GM18868 (cell line): ENCODE measurements at regions not wholly inside any gene's neighbourhood (a gene's known extent, or its start where the extent isn't known, plus 50 kb on each side); places are given as distances from the start of the nearest gene placed in this dataset.
A peak's percentile ranks its signal among the peaks of the same experiment; 100 is the strongest.

ENCODE experiments used
- ATAC-seq: cut with Tn5 transposase; IDR thresholded peaks from one replicate; pipeline ENCODE4 v1.9.1; 2021; ENCODE audit warnings: mild to moderate bottlenecking, moderate library complexity; ENCODE audit not compliant: unreplicated experiment

DNA sequence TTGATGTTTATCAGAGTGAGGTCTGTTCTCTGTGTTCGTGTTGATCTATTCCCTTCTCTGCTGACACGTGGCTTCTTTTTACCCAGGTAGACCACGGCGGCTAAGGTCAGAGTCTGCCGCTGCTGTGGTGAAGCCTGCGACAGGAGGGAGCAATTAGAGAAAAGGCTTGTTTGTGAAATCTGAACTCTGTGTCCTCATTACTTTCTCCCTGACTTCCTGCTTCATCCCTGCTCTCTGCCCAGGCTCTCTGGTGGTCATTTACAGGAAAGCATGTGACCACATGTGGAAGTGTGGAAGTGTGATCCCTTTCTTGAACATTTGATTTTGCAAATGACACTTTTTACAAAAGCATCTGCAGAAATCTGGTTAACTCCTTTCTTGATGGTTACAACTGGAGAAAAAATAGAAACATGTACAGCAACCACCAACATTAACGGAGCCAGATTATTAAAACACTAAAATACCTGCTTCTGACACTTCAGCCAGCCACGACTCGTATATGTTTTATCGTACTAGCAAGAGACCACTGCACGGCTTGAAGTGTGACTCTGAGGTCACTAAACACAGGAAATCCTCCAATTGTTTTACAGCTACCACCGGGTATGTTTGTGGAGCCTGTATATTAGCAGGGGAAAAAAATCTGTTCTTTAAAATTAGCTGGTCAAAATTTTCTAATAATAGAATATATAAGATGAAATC, 388.6 kb upstream of the TMPO start:
- ATAC-seq = no peak

DNA sequence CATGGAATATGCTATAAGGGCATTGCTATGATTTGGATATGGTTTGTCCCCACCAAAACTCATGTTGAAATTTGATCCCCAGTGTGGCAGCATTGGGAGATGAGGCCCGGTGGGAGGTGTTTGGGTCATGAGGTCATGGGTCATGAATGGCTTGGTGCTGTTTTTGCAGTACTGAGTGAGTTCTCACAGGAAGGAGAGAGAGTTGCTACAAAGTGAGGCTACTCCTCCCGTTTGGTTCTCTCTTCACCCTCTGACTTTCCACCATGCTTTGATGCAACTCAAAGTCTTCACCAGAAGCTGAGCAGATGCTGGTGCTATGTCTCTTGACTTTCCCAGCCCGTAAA, 388.1 kb upstream of the TMPO start:
- ATAC-seq = no peak

DNA sequence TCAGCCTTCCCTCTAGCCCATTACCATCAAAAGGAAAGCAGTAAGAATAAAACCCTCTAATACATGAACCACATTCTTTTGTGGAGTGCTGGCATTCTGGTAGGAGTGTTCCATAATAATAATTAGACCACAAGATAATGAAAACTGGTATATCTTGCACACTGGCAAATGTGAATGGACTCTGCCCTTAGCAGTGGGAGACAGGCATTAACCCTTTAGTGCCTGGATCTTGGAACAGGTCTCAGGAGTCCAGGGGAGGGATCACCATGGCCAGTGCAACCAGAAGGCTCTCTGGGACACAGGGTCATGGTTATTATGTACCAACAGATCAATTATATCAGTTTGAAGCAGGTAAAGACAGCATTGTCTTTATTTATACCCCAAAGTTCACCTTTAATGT, 387.5 kb upstream of the TMPO start:
- no peak for ATAC-seq

DNA sequence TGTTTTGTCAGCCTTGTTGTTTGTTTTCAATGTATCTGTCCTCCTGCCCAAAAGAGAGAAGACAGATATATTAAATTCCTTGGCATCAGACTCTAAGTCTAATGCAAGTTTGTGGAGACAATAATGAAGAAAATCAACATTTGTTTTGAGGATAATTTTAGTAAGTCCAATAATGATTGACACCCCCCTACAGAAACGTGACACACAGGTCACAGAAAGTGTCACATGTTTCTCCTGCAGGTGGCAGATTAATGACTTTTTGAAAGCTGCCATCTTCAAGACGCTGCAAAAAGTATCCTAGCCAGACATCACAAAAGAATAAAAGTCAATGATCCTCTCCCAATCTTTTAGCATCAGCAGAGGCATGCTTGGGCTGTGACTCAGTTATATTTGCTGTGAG, 378.8 kb upstream of the TMPO start:
- no peak for ATAC-seq

DNA sequence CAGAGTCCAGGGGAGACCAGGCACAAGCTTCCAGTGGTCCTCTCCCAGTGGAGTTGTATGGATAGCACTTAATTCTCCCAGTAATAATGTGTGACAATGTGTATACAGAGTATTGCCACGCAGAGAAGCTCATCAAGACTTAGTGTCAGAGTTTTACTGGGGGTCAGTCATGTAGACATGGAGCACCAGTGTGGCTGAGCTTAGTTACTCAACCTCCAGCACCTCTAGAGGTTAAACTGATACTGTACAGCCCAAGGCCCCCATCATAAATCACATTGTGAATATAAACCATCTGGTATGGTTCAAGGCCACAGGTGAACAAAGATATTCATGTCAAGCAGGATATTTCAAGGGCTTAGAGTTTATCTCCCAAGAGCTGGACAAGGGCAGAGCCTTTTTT, 378.1 kb upstream of the TMPO start:
- ATAC-seq = no peak

DNA sequence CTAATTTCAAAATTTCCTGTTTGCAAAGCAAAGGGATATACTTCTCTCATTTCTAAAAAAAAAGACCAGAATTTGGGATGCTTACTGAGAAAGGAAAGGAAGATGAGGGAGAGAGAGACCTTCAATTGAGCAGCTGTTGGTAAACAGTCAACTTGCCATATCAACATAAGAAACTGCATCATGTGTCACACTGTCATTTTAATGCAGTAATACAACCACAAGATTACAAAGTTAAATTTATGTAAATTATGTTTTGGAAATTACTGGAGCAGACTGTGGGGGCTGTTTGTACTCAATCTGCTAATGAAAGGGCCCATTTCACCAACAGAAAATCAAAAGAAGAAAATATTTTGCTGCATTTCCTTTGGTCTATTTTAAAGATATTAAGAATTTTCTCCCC, 370.4 kb upstream of the TMPO start:
- no peak for ATAC-seq

DNA sequence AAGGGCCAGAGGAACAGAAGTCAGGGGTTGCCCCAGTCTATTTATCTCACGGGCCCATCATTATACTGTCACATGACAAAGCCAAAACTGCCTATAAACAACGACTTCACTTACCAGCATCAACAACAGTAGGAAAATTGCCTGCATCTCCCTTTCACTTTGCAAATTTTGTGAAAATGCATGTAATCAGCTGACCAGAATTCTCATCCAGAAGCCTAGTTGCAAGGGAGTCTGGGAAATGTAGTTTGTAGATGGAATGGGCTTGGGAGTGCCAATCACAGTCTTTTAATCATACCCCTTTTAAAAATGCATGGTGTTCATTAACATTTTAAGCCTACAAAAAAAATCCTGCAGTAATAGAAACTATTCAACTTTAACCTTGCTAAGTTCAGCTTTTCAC, 369.3 kb upstream of the TMPO start:
- no peak for ATAC-seq

DNA sequence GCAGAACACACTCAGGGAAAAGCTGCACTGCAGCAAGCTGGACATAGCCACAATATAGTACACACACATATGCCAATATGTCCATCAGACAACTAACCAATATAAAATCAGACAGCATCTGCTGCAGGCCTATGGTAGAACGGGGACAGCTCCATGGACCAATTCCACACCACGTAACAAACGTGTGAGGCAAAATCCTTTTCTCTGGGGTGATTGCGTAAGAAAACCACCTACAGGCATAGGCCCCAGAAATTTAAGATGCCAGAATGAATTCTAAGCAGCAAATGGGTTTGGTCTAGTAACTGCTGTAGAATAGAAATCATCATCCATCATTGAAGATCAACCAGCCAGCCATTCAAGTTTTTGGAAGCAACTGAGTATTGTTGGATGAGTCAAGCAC, 368.9 kb upstream of the TMPO start:
- no peak for ATAC-seq

DNA sequence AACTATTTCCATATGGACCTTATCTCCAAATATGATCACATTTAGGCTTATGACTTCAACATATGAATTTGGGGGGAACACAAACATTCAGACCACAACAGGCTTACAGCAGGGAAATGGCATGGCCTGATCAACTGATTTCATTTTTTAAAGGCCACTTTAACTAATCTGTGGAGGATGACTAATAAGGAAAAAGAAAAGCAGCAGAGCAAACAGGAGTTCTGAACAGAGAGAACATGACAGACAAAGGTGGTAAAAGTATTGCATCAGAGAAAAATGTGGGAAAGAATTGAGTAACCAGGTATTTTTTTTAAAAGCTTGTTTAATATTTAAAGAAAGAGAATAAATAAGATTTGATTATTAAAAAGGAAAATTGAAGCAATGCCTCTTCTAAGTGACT, 366.1 kb upstream of the TMPO start:
- ATAC-seq = peak; percentile 88

DNA sequence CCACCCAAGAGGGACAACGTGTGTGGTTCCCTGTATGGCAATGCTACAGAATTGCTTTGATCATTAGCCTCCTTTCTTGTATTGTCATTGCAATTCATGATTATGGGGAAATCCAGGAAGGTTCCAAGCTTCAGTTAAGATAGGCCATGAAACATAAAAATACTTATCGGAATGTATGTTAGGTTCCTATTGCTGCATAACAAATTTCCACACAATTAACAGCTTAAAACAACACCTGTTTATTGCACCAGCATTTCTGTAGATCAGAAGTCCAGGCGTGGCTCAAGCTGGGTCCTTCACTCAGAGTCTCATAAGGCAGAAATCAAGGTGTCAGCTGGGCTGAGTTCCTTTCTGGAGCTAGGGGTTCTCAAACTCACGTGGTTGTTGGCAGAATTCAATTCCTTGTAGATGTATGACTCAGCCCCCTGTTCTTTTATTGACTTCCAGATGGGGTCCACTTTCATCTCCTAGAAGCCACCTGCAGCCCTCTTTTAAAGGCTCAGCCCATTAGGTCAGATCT, 365.6 kb upstream of the TMPO start:
- peak; percentile 18 for ATAC-seq

DNA sequence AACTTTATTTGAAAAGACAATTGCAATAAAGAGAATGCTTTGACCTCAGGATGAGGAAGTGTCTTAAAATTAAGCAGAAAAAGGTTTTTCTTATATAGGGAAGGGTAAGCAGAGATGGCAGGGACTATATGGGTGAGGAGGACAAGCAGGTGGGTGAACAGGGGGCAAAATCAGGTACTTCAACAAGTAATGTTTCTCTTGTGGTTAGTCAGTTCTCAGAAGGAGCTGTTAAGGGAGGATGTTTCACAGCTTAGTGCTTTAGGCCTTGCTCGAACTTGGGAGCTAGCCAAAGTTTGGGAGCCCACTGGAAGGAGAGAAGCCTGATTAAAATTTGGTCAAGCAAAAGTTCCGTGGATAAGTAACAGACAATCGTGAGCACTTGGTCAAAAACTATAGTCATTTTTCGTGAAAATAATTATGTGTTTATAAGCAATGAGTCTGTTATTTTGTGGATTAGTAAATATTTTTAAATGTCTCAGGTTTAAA, 364.2 kb upstream of the TMPO start:
- ATAC-seq = no peak

DNA sequence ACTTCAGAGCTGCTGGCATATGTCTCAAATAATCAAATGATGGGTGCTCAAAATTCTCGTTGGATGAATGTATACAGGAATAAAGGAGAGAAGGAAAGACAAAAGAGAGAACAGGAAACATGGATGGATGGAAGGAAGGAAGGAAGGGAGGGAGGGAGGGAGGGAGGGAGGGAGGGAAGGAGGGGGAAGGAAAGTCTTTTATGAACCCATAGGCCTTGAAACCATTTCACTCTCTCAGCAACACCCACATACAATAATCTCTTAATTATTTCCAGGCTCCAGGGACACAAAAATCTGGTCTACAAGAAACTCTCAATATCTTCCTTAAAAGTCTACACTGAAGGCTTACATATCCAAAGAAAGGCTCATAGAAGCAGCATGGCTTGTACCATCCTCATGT, 363.4 kb upstream of the TMPO start:
- no peak for ATAC-seq

DNA sequence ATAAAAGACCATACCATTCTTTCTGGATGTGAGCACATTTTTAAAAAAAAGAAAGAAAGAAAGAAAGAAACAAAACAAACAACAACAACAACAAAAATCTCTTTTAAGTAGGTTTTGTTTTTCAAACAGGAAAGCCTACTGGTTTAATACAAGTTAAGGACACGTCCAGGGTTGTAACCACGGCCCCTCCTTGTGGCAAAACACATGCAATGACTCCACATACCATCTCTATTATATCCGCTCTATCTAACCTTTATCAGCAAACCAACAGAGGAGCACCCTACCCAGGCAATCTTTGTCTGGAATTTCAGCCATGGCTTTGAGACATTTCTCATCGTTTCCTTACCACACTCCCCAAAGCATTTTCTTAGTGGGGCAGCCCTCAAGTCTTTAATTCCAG, 360.5 kb upstream of the TMPO start:
- ATAC-seq = no peak

DNA sequence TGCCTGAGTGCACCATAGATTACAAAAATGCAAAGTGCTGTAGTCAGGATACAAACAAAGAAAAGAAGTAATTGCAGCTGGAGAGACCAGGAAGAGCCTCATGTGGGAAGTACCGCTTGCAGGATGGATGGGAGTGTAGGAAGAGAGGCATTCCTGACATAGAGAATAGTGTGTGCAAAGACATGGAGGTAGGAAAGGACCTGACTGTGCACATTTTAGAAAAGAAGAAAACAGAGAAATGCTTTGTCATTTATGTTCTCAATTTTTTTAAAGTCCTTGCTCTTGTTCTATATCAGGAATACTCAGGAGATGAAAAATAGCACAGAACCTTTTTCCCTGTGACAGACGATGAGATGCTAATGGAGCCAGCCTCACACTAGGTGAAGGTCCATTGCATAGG, 358.7 kb upstream of the TMPO start:
- no peak for ATAC-seq

DNA sequence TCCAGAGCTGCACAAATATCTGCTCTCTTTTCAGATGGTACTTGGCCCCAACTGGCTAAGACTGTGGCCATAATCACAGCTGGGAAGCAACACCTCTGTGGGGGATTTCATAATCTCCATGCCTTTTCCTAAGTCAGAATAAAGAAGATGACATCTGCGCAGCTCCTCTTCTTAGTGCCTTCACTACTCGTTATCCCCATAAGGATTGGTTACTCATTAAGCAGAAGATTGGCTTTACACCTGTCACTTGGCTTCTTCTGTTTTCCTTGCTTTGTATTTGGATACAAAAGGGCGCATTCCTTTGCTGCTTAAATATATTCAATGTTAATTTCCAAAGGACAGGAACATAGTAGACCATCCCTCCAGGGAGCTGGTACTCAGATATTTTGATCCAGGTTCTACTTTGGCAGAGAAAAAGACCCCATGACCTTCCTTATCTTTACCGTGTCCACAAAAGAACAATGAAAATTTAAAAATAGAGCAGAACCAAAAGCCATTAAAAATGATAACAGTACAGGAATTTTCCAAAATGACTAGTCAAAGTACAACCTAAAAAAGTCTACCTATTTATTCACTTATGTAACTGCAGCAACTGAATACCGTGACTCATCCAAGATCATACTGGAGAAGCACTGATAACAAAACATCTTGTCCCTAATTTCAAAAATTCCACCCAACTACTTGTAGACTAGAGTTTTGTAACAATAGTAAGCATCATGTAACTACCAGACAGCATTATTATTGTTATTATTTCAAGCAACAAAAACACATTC, 352.3 kb upstream of the TMPO start:
- ATAC-seq = no peak

DNA sequence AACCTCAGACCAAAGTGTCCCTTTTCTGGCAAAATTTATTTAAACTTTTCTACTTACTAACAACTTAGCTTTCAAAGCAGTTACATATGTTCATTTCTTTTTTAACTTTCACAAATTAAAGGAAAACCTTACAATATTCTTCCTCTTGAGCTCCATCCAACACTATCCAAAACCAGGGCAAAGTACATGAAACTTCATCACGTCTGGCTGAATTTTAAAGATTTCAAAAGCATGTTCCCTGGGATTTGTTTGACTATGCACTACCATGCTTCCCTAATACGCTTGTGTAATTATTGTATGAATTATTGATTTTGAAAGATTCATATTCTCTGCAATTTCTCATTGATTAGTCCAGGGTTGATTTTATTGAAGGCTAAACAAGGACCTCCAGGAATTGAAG, 343.1 kb upstream of the TMPO start:
- no peak for ATAC-seq

DNA sequence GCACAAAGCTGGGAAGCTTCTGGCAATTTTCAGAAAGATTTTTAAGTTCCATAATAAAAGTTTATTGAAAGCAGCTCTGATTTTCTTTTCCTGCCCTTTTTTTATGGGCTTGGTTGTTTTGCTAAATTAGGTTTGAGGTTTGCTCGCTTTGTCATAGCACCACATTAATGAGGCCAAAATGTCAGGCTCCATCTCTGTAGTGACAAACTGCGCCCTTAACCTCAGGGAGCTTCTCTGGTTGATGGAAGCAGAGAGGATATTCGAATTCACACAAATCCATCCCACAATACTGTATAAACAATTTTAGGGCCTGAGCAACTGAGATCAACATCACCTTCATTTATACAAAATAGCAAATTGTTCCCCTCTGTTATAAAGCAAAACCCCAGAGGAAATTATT, 342.6 kb upstream of the TMPO start:
- ATAC-seq = no peak

DNA sequence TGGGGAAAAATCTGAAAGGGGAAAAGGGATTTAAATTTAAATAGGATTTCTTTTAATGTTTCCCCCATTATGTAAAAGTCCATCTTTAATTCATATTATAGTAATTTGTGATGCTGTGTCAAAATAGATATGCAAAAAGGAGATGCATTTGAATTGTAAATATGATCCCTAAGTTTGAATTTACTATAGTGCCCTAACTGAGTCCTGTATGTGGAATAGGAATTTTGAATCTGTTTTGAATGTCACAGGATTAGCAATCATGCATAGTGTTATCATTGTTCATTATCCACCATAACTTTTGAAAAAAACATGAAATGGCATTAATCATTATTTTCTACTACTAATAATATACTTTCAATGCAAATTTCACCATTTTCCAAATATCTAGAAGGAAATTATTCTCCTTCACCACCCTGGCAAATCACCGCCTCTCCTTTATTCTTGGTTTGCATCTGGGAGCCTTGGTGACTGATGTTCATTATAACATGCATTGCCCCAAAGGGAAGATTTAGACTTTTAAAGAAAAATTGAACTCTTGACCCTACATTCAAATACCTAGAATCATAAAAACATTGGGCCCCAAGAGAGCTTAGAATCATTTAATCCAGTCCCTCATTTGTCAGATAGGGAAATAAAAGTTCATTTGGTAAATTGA, 341.5 kb upstream of the TMPO start:
- ATAC-seq = no peak

DNA sequence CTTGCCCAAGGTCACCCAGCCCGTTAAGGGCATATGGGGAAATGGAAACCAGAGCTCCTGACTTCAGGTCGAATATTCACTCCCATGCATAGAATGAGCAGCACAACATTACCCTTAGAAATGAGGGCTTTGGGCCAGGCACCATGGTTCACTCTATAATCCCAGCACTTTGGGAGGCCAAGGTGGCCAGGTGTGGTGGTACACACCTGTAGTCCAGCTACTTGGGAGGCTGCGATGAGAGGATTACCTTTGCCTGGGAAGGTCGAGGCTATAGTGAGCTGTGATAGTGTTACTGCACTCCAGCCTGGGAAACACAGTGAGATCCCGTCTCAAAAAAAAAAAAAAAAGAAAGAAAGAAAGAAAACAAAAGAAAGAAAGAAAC, 341.0 kb upstream of the TMPO start:
- ATAC-seq = no peak

DNA sequence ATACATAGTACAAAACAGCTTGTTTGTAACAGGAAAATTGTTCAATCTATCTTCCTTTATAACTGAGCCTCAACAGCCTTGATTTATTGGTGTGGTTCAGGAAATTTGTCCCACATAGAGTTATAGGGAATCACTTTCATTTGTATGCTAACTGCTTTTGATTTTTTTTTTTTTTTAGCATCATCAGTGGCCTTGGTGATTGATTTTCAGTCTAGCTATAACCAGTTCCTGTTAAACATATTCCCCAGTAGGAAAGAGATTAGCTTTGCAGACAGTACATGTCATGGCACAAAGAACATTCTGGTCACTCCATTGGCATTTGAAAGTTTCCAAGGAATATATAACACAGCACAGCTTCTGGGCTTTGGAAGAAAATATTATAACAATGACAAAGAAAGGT, 337.3 kb upstream of the TMPO start:
- ATAC-seq = no peak

DNA sequence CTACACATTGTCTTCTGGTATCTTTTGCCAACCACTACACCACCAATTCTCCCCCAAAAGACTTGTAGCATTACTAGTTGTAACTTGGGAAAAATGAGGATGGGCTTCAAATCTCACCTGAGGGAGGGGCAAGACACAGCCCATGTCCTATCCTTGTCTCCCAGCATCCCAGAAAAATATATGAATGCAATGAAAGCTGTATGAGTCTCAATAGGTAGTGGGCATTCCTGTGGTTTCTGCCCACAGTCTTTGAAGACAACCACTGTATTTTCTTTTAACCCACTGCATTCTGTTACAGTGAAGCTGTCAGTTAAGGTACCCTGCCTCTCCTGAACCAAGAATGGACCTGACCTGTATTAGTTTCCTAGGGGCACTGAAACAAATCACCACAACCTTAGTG, 336.2 kb upstream of the TMPO start:
- ATAC-seq = no peak

DNA sequence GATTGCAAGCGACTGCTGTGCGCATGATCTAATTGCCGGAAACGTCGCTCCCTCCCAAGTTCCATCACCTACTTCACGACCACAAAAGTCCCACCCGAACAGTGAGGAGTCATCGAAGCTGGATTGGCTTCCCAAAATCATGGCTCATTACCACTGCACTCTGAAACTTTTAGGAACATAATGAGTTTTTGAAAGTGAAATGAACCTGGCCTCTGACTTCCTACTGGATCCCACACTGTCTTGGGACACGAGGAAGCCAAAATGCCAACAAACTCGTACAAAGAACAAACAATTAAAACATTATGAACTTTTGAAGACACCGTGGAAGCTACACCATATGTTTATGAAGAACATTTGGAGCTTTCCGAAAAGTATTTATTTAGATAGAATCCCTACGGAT, 334.8 kb upstream of the TMPO start:
- ATAC-seq = no peak
